Esophagus squamous epithelium (tissue), 4 donors: ENCODE measurements at regions not wholly inside any gene's neighbourhood (a gene's known extent, or its start where the extent isn't known, plus 50 kb on each side); places are given as distances from the start of the nearest gene placed in this dataset.

ENCODE experiments used
- CTCF ChIP-seq, 6 experiments: fragments of 450-650 bp in 4 of 6; fragments of 200-600 bp in 2 of 6; sonication (generic) in 2 of 6; IDR thresholded peaks; one replicate each; pipeline ENCODE4 v1.5.1; 2016 to 2019; ENCODE audit warnings: antibody characterized with exemption in 6 of 6, mild to moderate bottlenecking in 4 of 6, moderate library complexity in 4 of 6
- POLR2A ChIP-seq, 4 donors: fragments of 450-650 bp; IDR thresholded peaks; one replicate each; pipeline ENCODE4 v1.6.1; 2017; ENCODE audit warnings: antibody characterized with exemption in 4 of 4, mild to moderate bottlenecking in 4 of 4, moderate library complexity in 3 of 4

- no peak for TF ChIP-seq CTCF (IDR thresholded peaks at IDR 0.05)
- no peak for TF ChIP-seq POLR2A (IDR thresholded peaks at IDR 0.05)
These were observed 59.4 kb upstream of the ZFHX3 start for GRCh38 chr16:73107371-73107770.
